Spleen (tissue), 7 donors: ENCODE measurements at regions not wholly inside any gene's neighbourhood (a gene's known extent, or its start where the extent isn't known, plus 50 kb on each side); places are given as distances from the start of the nearest gene placed in this dataset.

Experiments
- CTCF ChIP-seq, 11 experiments: fragments of 200-600 bp in 7 of 11; fragments of 450-650 bp in 4 of 11; sonication (generic) in 4 of 11; IDR thresholded peaks in 8 of 11; conservative IDR thresholded peaks in 3 of 11; 1 replicate in 7 of 11; 2 replicates in 4 of 11; pipeline versions ENCODE4 v1.4.0 to v1.8.0; 2016 to 2021; ENCODE audit warnings: antibody characterized with exemption in 11 of 11, inconsistent platforms in 4 of 11, mild to moderate bottlenecking in 1 of 11
- POLR2A ChIP-seq, 3 donors: fragments of 450-650 bp; IDR thresholded peaks; one replicate each; pipeline ENCODE4 v1.5.1; 2017; ENCODE audit warnings: antibody characterized with exemption in 3 of 3, mild to moderate bottlenecking in 1 of 3
- donor health status: DM: no; HTN: no; CAD: no; lungs with moderate emphysema.
- donor health status: DM: no; HTN: no; CAD: no.
- donor health status: DM: no; HTN: no; CAD: no.

- TF ChIP-seq CTCF (IDR thresholded peaks at IDR 0.05 in 8 of 11, conservative IDR thresholded peaks at IDR 0.05 in 3 of 11) (no peak), POLR2A (IDR thresholded peaks at IDR 0.05) (no peak)
These were observed 178.9 kb downstream of the CTTN start for GRCh38 chr11:70577258-70577603.
